CD14-positive monocyte (primary cell): ENCODE measurements at regions not wholly inside any gene's neighbourhood (a gene's known extent, or its start where the extent isn't known, plus 50 kb on each side); places are given as distances from the start of the nearest gene placed in this dataset.
A peak's percentile ranks its signal among the peaks of the same experiment; 100 is the strongest.

Experiments used
- DNase-seq, 3 donors: peaks; one replicate each; pipeline ENCODE4 v3.0.0-alpha.2; 2011 to 2022
- H2AFZ ChIP-seq: 2 replicates; pipeline ENCODE4 v1.6.0; 2012; ENCODE audit warnings: mild to moderate bottlenecking, low read depth, low read length, inconsistent platforms; ENCODE audit not compliant: insufficient read depth, poor library complexity, severe bottlenecking
- H3K27ac ChIP-seq, 2 donors: 1 replicate in 1 of 2; 2 replicates in 1 of 2; pipeline ENCODE4 v1.5.1; 2012 to 2013; ENCODE audit warnings: low read length in 2 of 2, control low read depth in 1 of 2, inconsistent platforms in 1 of 2, low read depth in 1 of 2, mild to moderate bottlenecking in 1 of 2
- H3K27me3 ChIP-seq, 2 donors: one replicate each; pipeline versions ENCODE4 v1.6.0 to v1.6.1; 2011 to 2013; ENCODE audit warnings: low read length in 2 of 2; ENCODE audit not compliant: control insufficient read depth in 2 of 2, insufficient read depth in 2 of 2
- H3K36me3 ChIP-seq, 2 donors: replicated peaks in 1 of 2; 1 replicate in 1 of 2; 2 replicates in 1 of 2; pipeline versions ENCODE4 v1.5.1 to v1.6.1; 2012 to 2013; ENCODE audit warnings: low read length in 2 of 2, control low read depth in 1 of 2, inconsistent platforms in 1 of 2, mild to moderate bottlenecking in 1 of 2; ENCODE audit not compliant: insufficient read depth in 2 of 2, control insufficient read depth in 1 of 2
- H3K4me1 ChIP-seq, 2 donors: 1 replicate in 1 of 2; 2 replicates in 1 of 2; pipeline versions ENCODE4 v1.5.1 to v1.6.1; 2012 to 2013; ENCODE audit warnings: low read length in 2 of 2, control low read depth in 1 of 2, inconsistent platforms in 1 of 2, mild to moderate bottlenecking in 1 of 2, moderate library complexity in 1 of 2; ENCODE audit not compliant: insufficient read depth in 2 of 2, control insufficient read depth in 1 of 2
- H3K4me2 ChIP-seq: replicated peaks from 2 replicates; pipeline ENCODE3; 2012; ENCODE audit warnings: low read length, moderate library complexity, mild to moderate bottlenecking; ENCODE audit not compliant: poor library complexity, severe bottlenecking; ENCODE audit errors: extremely low read depth
- H3K4me3 ChIP-seq, 3 experiments: fragments of 200-600 bp in 1 of 3; sonication (generic) in 1 of 3; replicated peaks in 1 of 3; 1 replicate in 2 of 3; 2 replicates in 1 of 3; pipeline ENCODE4 v1.5.1; 2011 to 2013; ENCODE audit warnings: low read length in 3 of 3, mild to moderate bottlenecking in 3 of 3, control low read depth in 2 of 3, low read depth in 2 of 3, inconsistent platforms in 1 of 3, moderate library complexity in 1 of 3
- H3K79me2 ChIP-seq: 2 replicates; pipeline ENCODE4 v1.6.0; 2012; ENCODE audit warnings: mild to moderate bottlenecking, control low read depth, inconsistent platforms, low read length, moderate library complexity; ENCODE audit not compliant: insufficient read depth
- H3K9ac ChIP-seq: 2 replicates; pipeline ENCODE4 v1.6.0; 2017; ENCODE audit warnings: low read length, mild to moderate bottlenecking; ENCODE audit not compliant: insufficient read depth, poor library complexity, severe bottlenecking
- H3K9me3 ChIP-seq, 2 donors: replicated peaks in 1 of 2; 1 replicate in 1 of 2; 2 replicates in 1 of 2; pipeline versions ENCODE4 v1.5.1 to v1.6.1; 2012 to 2013; ENCODE audit warnings: low read length in 2 of 2, control low read depth in 1 of 2; ENCODE audit not compliant: control insufficient read depth in 1 of 2, insufficient read depth in 1 of 2
- H4K20me1 ChIP-seq: 2 replicates; pipeline ENCODE4 v1.6.0; 2012; ENCODE audit warnings: mild to moderate bottlenecking, low read length, control low read depth, moderate library complexity; ENCODE audit not compliant: insufficient read depth
- H3K27ac Mint-ChIP-seq, 7 donors: one replicate each; pipeline ENCODE4 v1.8.0; 2020; ENCODE audit warnings: mild to moderate bottlenecking in 7 of 7, mixed read lengths in 7 of 7, moderate library complexity in 6 of 7, inconsistent platforms in 2 of 7
- H3K27me3 Mint-ChIP-seq, 3 donors: one replicate each; pipeline ENCODE4 v1.8.0; 2021 to 2022; ENCODE audit warnings: low read depth in 3 of 3, mild to moderate bottlenecking in 3 of 3, mixed read lengths in 3 of 3, moderate library complexity in 3 of 3, inconsistent platforms in 1 of 3
- H3K36me3 Mint-ChIP-seq, 2 donors: one replicate each; pipeline ENCODE4 v1.8.0; 2020; ENCODE audit warnings: mixed read lengths in 2 of 2, inconsistent platforms in 1 of 2, mild to moderate bottlenecking in 1 of 2
- H3K4me1 Mint-ChIP-seq: one replicate; pipeline ENCODE4 v1.8.0; 2020; ENCODE audit warnings: mild to moderate bottlenecking, mixed read lengths
- H3K4me3 Mint-ChIP-seq, 2 donors: one replicate each; pipeline ENCODE4 v1.8.0; 2020; ENCODE audit warnings: mild to moderate bottlenecking in 2 of 2, mixed read lengths in 2 of 2, moderate library complexity in 1 of 2
- H3K9me3 Mint-ChIP-seq, 7 donors: one replicate each; pipeline ENCODE4 v1.8.0; 2020 to 2022; ENCODE audit warnings: mixed read lengths in 7 of 7, mild to moderate bottlenecking in 6 of 7, moderate library complexity in 6 of 7, inconsistent platforms in 2 of 7
- CTCF ChIP-seq: fragments of 200-600 bp; IDR thresholded peaks from one replicate; pipeline ENCODE4 v1.8.0; 2022; ENCODE audit warnings: antibody characterized with exemption, mild to moderate bottlenecking
- WGBS: methylation state at CpG from one replicate; pipeline ENCODE4 v1.1.5; 2013; ENCODE audit warnings: missing lambda C conversion rate; ENCODE audit not compliant: insufficient coverage; 5-methylcytosine and 5-hydroxymethylcytosine counted together
- intact Hi-C, 2 donors: fragments of 100-400 bp; cut with micrococcal nuclease; formaldehyde crosslinking; loops; one replicate each; pipeline versions ENCODE4 v1.15.0 to v1.15.1; 2023

DNA sequence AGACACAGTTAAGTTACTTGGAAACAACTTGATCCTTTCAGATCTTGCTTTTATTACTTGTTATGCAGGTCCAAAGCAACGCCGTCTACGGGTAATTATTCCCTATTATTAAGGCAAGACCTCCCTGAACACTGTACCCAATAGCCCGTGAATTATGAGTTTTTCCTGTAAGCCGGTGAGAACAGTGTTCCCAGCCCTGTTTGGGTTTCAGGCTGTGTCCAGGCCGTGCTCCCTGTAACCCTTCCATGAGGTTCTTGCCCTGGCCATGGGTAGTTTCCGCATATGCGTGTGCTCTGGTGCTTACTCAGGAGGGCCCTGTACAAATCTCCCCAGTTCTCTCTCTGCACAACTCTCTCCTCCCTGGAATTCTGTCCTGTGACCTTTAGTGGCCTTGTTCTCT is 65.6 kb upstream of the CNOT6 start:
- no peak for TF ChIP-seq CTCF
- peak overlapping the region in 1 of 7 donors; percentile 37 for H3K27ac Mint-ChIP-seq
- H3K27me3 ChIP-seq, result peaks cover 0 to 2% of the 10 kb centered on the region in 2 donors
- H3K79me2 ChIP-seq, result no peaks in the 10 kb centered on the region
- H3K4me2 ChIP-seq, result no peak overlapping the region
- intact Hi-C loops, result no loop called here
- no peak overlapping the region for H2AFZ ChIP-seq
- H3K4me1 ChIP-seq, result no peaks in the 10 kb centered on the region
- H3K27me3 Mint-ChIP-seq, result peaks cover 2 to 6% (median 5%) of the 10 kb centered on the region in 3 donors
- no peak for DNase-seq
- H3K36me3 Mint-ChIP-seq, result no peaks in the 10 kb centered on the region
- H3K9me3 Mint-ChIP-seq, result peaks cover 6 to 31% (median 18%) of the 10 kb centered on the region in 7 donors
- no peaks in the 10 kb centered on the region for H3K4me1 Mint-ChIP-seq
- H4K20me1 ChIP-seq, result no peaks in the 10 kb centered on the region
- 90% methylated on average over 8 of the region's 8 CpGs for WGBS
- no peak overlapping the region for H3K4me3 Mint-ChIP-seq
- no peaks in the 10 kb centered on the region for H3K36me3 ChIP-seq
- H3K4me3 ChIP-seq, result no peak overlapping the region
- H3K9me3 ChIP-seq, result peaks cover 7 to 20% of the 10 kb centered on the region in 2 donors
- H3K9ac ChIP-seq, result no peak overlapping the region
- H3K27ac ChIP-seq, result no peak overlapping the region

- Mint-ChIP-seq H3K4me1 (no peaks in the 10 kb centered on the region), H3K36me3 (no peaks in the 10 kb centered on the region), H3K27ac (no peak overlapping the region), H3K27me3 (peaks cover 2 to 4% (median 3%) of the 10 kb centered on the region in 3 donors), H3K9me3 (peaks cover 6 to 34% (median 18%) of the 10 kb centered on the region in 7 donors), H3K4me3 (no peak overlapping the region)
- peaks cover 7 to 20% of the 10 kb centered on the region in 2 donors for H3K9me3 ChIP-seq
- no peak overlapping the region for H3K4me2 ChIP-seq
- TF ChIP-seq CTCF, result no peak
- H3K9ac ChIP-seq, result no peak overlapping the region
- H3K4me1 ChIP-seq, result no peaks in the 10 kb centered on the region
- H3K79me2 ChIP-seq, result no peaks in the 10 kb centered on the region
- intact Hi-C loops, result no loop called here
- no peaks in the 10 kb centered on the region for H3K36me3 ChIP-seq
- no peak overlapping the region for H3K4me3 ChIP-seq
- no peak overlapping the region for H3K27ac ChIP-seq
- H2AFZ ChIP-seq, result no peak overlapping the region
- no peaks in the 10 kb centered on the region for H4K20me1 ChIP-seq
- whole genome bisulfite sequencing, result 88% methylated on average over 27 of the region's 27 CpGs
- DNase-seq, result no peak
- H3K27me3 ChIP-seq, result peaks cover 0 to 2% of the 10 kb centered on the region in 2 donors
Observed at GRCh38 chr5:180431932-180432331, 62.2 kb upstream of the CNOT6 start.
